T-cell (primary cell): ENCODE measurements at regions not wholly inside any gene's neighbourhood (a gene's known extent, or its start where the extent isn't known, plus 50 kb on each side); places are given as distances from the start of the nearest gene placed in this dataset.

Source experiments
- ATAC-seq, 4 experiments: fragments of 200-7000 bp in 3 of 4; fragments of 150-1000 bp in 1 of 4; cut with Tn5 transposase; replicated peaks in 1 of 4; 1 replicate in 3 of 4; 2 replicates in 1 of 4; pipeline ENCODE4 v1.10.0; 2021; ENCODE audit warnings: moderate library complexity in 3 of 4, mild to moderate bottlenecking in 2 of 4, moderate number of reproducible peaks in 1 of 4
- CTCF ChIA-PET, 2 donors: fragments of 300-600 bp; sonication (Branson Sonifier 250); formaldehyde crosslinking; loops; one replicate each; lab custom pipeline; 2022; ENCODE audit warnings: antibody characterized with exemption in 2 of 2; lab: Charles Lee
- POLR2A ChIA-PET, 2 donors: fragments of 300-600 bp; sonication (Branson Sonifier 250); formaldehyde crosslinking; loops; one replicate each; lab custom pipeline; 2022; ENCODE audit warnings: antibody characterized with exemption in 2 of 2; lab: Charles Lee
- DNase-seq, 35 experiments: peaks; one replicate each; pipeline versions ENCODE4 v3.0.0 to v3.0.0-alpha.2; 2013 to 2023
- H3K27ac ChIP-seq: one replicate; pipeline ENCODE4 v1.5.1; 2013; ENCODE audit warnings: low read length
- H3K27me3 ChIP-seq, 2 experiments: replicated peaks in 1 of 2; 1 replicate in 1 of 2; 2 replicates in 1 of 2; pipeline versions ENCODE4 v1.6.1 to v1.7.0; 2013; ENCODE audit warnings: low read length in 1 of 2, mixed read lengths in 1 of 2; ENCODE audit not compliant: control insufficient read depth in 2 of 2, insufficient read depth in 2 of 2; ENCODE audit errors: extremely low read depth in 1 of 2
- H3K36me3 ChIP-seq, 2 donors: 1 replicate in 1 of 2; 2 replicates in 1 of 2; pipeline versions ENCODE4 v1.6.1 to v1.7.0; 2013; ENCODE audit warnings: low read length in 1 of 2; ENCODE audit not compliant: control insufficient read depth in 2 of 2, insufficient read depth in 1 of 2; ENCODE audit errors: extremely low read depth in 1 of 2
- H3K4me1 ChIP-seq, 2 experiments: 1 replicate in 1 of 2; 2 replicates in 1 of 2; pipeline versions ENCODE4 v1.6.1 to v1.7.0; 2013; ENCODE audit warnings: low read length in 2 of 2, mixed read lengths in 1 of 2; ENCODE audit not compliant: insufficient read depth in 2 of 2, control insufficient read depth in 1 of 2; ENCODE audit errors: extremely low read depth in 1 of 2
- H3K4me3 ChIP-seq, 2 donors: 1 replicate in 1 of 2; 2 replicates in 1 of 2; pipeline versions ENCODE4 v1.5.1 to v1.7.0; 2013; ENCODE audit warnings: mild to moderate bottlenecking in 2 of 2, low read length in 1 of 2, moderate library complexity in 1 of 2; ENCODE audit not compliant: control insufficient read depth in 1 of 2; ENCODE audit errors: extremely low read depth in 1 of 2
- H3K9me3 ChIP-seq: 2 replicates; pipeline ENCODE4 v1.7.0; 2013
- H3K27ac Mint-ChIP-seq, 2 donors: one replicate each; pipeline ENCODE4 v1.8.0; 2020 to 2021; ENCODE audit warnings: mild to moderate bottlenecking in 2 of 2, mixed read lengths in 2 of 2
- H3K27me3 Mint-ChIP-seq, 2 donors: one replicate each; pipeline ENCODE4 v1.8.0; 2021 to 2022; ENCODE audit warnings: mixed read lengths in 2 of 2
- H3K36me3 Mint-ChIP-seq: one replicate; pipeline ENCODE4 v1.8.0; 2021; ENCODE audit warnings: mixed read lengths
- H3K4me1 Mint-ChIP-seq, 3 donors: one replicate each; pipeline ENCODE4 v1.8.0; 2020 to 2022; ENCODE audit warnings: mixed read lengths in 3 of 3, mild to moderate bottlenecking in 1 of 3
- H3K4me3 Mint-ChIP-seq, 3 donors: one replicate each; pipeline ENCODE4 v1.8.0; 2020 to 2022; ENCODE audit warnings: mild to moderate bottlenecking in 3 of 3, mixed read lengths in 3 of 3, moderate library complexity in 3 of 3
- H3K9me3 Mint-ChIP-seq, 3 donors: one replicate each; pipeline ENCODE4 v1.8.0; 2020 to 2022; ENCODE audit warnings: mixed read lengths in 3 of 3
- WGBS: methylation state at CpG from one replicate; pipeline ENCODE4 v1.1.5; 2013; ENCODE audit warnings: missing lambda C conversion rate; ENCODE audit not compliant: insufficient coverage; 5-methylcytosine and 5-hydroxymethylcytosine counted together

- POLR2A ChIA-PET, result interaction anchor here in 1 of 2 donors (1.1 kb wide), 1 partner anchor 9 kb away, joined by 3 read pairs; no protein-coding TSS in a partner anchor
- Mint-ChIP-seq H3K36me3 (no peaks in the 10 kb centered on the region), H3K9me3 (peaks cover 2 to 6% (median 5%) of the 10 kb centered on the region in 3 donors), H3K4me1 (no peaks in the 10 kb centered on the region), H3K27me3 (no peaks in the 10 kb centered on the region), H3K27ac (no peak overlapping the region), H3K4me3 (no peak overlapping the region)
- WGBS, result 90% methylated on average over 4 of the region's 10 CpGs
- Histone ChIP-seq H3K27me3 (no peaks in the 10 kb centered on the region), H3K4me3 (no peak overlapping the region), H3K9me3 (peaks cover 2% of the 10 kb centered on the region), H3K4me1 (no peaks in the 10 kb centered on the region), H3K27ac (no peak overlapping the region), H3K36me3 (no peaks in the 10 kb centered on the region)
- CTCF ChIA-PET, result no interaction called here
- DNase-seq, result no peak
- no peak for ATAC-seq
These were observed 292.0 kb upstream of the ADAMTS5 start for GRCh38 chr21:27258742-27259448.

GRCh38 chr21:27257908-27258556, 291.1 kb upstream of the ADAMTS5 start:
- H3K27ac ChIP-seq, result no peak overlapping the region
- ChIA-PET CTCF (no interaction called here), POLR2A (interaction anchor here in 1 of 2 donors (1.1 kb wide), 1 partner anchor 10 kb away, joined by 3 read pairs; no protein-coding TSS in a partner anchor)
- H3K4me1 Mint-ChIP-seq, result no peaks in the 10 kb centered on the region
- H3K36me3 Mint-ChIP-seq, result no peaks in the 10 kb centered on the region
- no peak overlapping the region for H3K4me3 ChIP-seq
- H3K4me3 Mint-ChIP-seq, result no peak overlapping the region
- no peaks in the 10 kb centered on the region for H3K4me1 ChIP-seq
- peaks cover 2% of the 10 kb centered on the region for H3K9me3 ChIP-seq
- no peak for DNase-seq
- no peak overlapping the region for H3K27ac Mint-ChIP-seq
- no peaks in the 10 kb centered on the region for H3K27me3 ChIP-seq
- no peak for ATAC-seq
- no peaks in the 10 kb centered on the region for H3K27me3 Mint-ChIP-seq
- H3K36me3 ChIP-seq, result no peaks in the 10 kb centered on the region
- 83% methylated on average over 1 of the region's 3 CpGs for WGBS
- peaks cover 2 to 6% (median 5%) of the 10 kb centered on the region in 3 donors for H3K9me3 Mint-ChIP-seq

- no peak overlapping the region for H3K27ac ChIP-seq
- ChIA-PET CTCF (no interaction called here), POLR2A (no interaction called here)
- H3K4me1 ChIP-seq, result no peaks in the 10 kb centered on the region
- DNase-seq (no peak), ATAC-seq (no peak)
- H3K27ac Mint-ChIP-seq, result no peak overlapping the region
- no peaks in the 10 kb centered on the region for H3K27me3 Mint-ChIP-seq
- H3K36me3 ChIP-seq, result no peaks in the 10 kb centered on the region
- H3K4me1 Mint-ChIP-seq, result no peaks in the 10 kb centered on the region
- no peaks in the 10 kb centered on the region for H3K36me3 Mint-ChIP-seq
- H3K4me3 Mint-ChIP-seq, result no peak overlapping the region
- 52% methylated on average over 3 of the region's 6 CpGs for WGBS
- peaks cover 2 to 6% (median 5%) of the 10 kb centered on the region in 3 donors for H3K9me3 Mint-ChIP-seq
- peaks cover 2% of the 10 kb centered on the region for H3K9me3 ChIP-seq
- no peak overlapping the region for H3K4me3 ChIP-seq
- no peaks in the 10 kb centered on the region for H3K27me3 ChIP-seq
These were observed 290.3 kb upstream of the ADAMTS5 start for GRCh38 chr21:27257226-27257625.

GRCh38 chr21:27251752-27252151, 284.9 kb upstream of the ADAMTS5 start:
- no peak for ATAC-seq
- no peaks in the 10 kb centered on the region for H3K4me1 Mint-ChIP-seq

GRCh38 chr21:27250366-27250765, 283.5 kb upstream of the ADAMTS5 start:
- no peaks in the 10 kb centered on the region for H3K27me3 ChIP-seq
- H3K4me3 Mint-ChIP-seq, result no peak overlapping the region
- H3K27me3 Mint-ChIP-seq, result no peaks in the 10 kb centered on the region
- no peaks in the 10 kb centered on the region for H3K4me1 Mint-ChIP-seq
- H3K36me3 Mint-ChIP-seq, result no peaks in the 10 kb centered on the region
- no peaks in the 10 kb centered on the region for H3K36me3 ChIP-seq
- ATAC-seq, result no peak
- no peak overlapping the region for H3K4me3 ChIP-seq
- no peak for DNase-seq
- ChIA-PET POLR2A (no interaction called here), CTCF (no interaction called here)
- no peak overlapping the region for H3K27ac ChIP-seq
- no peak overlapping the region for H3K27ac Mint-ChIP-seq
- H3K9me3 ChIP-seq, result no peaks in the 10 kb centered on the region
- WGBS, result 43% methylated on average over 1 of the region's 1 CpG
- H3K4me1 ChIP-seq, result no peaks in the 10 kb centered on the region
- peaks cover 3 to 10% (median 5%) of the 10 kb centered on the region in 3 donors for H3K9me3 Mint-ChIP-seq

More at GRCh38 chr21:27251752-27252151, 284.9 kb upstream of the ADAMTS5 start:
- Histone ChIP-seq H3K27me3 (no peaks in the 10 kb centered on the region), H3K4me1 (no peaks in the 10 kb centered on the region), H3K4me3 (no peak overlapping the region), H3K9me3 (no peaks in the 10 kb centered on the region), H3K27ac (no peak overlapping the region), H3K36me3 (no peaks in the 10 kb centered on the region)
- peaks cover 3 to 7% (median 5%) of the 10 kb centered on the region in 3 donors for H3K9me3 Mint-ChIP-seq
- H3K27ac Mint-ChIP-seq, result no peak overlapping the region
- no peaks in the 10 kb centered on the region for H3K36me3 Mint-ChIP-seq
- H3K4me3 Mint-ChIP-seq, result no peak overlapping the region
- H3K27me3 Mint-ChIP-seq, result no peaks in the 10 kb centered on the region
- no peak for DNase-seq
- no CpG with 5 or more reads among the region's 2 CpGs for WGBS
- POLR2A ChIA-PET, result interaction anchor here in 1 of 2 donors (0.5 kb wide), 1 partner anchor 1492 kb away, joined by 3 read pairs; no protein-coding TSS in a partner anchor
- CTCF ChIA-PET, result no interaction called here

- H3K27me3 ChIP-seq, result no peaks in the 10 kb centered on the region
- ChIA-PET CTCF (no interaction called here), POLR2A (no interaction called here)
These were observed 281.9 kb upstream of the ADAMTS5 start for GRCh38 chr21:27248814-27249213.

More at GRCh38 chr21:27248814-27249213, 281.9 kb upstream of the ADAMTS5 start:
- H3K4me3 Mint-ChIP-seq, result no peak overlapping the region
- no peak overlapping the region for H3K27ac Mint-ChIP-seq
- no peak for DNase-seq
- H3K9me3 Mint-ChIP-seq, result peaks cover 3 to 10% (median 5%) of the 10 kb centered on the region in 3 donors
- H3K36me3 Mint-ChIP-seq, result no peaks in the 10 kb centered on the region
- Histone ChIP-seq H3K4me1 (no peaks in the 10 kb centered on the region), H3K9me3 (no peaks in the 10 kb centered on the region), H3K4me3 (no peak overlapping the region), H3K36me3 (no peaks in the 10 kb centered on the region), H3K27ac (no peak overlapping the region)
- ATAC-seq, result no peak
- no peaks in the 10 kb centered on the region for H3K27me3 Mint-ChIP-seq
- H3K4me1 Mint-ChIP-seq, result no peaks in the 10 kb centered on the region
- 57% methylated on average over 1 of the region's 1 CpG for WGBS
